SU-DHL-6 (cell line): ENCODE measurements at regions not wholly inside any gene's neighbourhood (a gene's known extent, or its start where the extent isn't known, plus 50 kb on each side); places are given as distances from the start of the nearest gene placed in this dataset.

Experiments
- CTCF ChIP-seq: fragments of 200-600 bp; sonication (generic); IDR thresholded peaks from one replicate; pipeline ENCODE4 v1.5.1; 2017; ENCODE audit warnings: antibody characterized with exemption, mild to moderate bottlenecking, low read length, moderate library complexity; ENCODE audit not compliant: insufficient read depth, poor library complexity, severe bottlenecking
- EZH2phosphoT487 ChIP-seq: fragments of 200-600 bp; sonication (generic), shearing (Covaris generic); conservative IDR thresholded peaks from 2 replicates; pipeline ENCODE4 v1.6.1; 2018; ENCODE audit warnings: mild to moderate bottlenecking, antibody characterized with exemption, low read length, moderate library complexity, mixed read lengths

- TF ChIP-seq CTCF: no peak
- TF ChIP-seq EZH2phosphoT487: no peak
Measured at GRCh38 chr13:81153478-81153877, 812.6 kb upstream of the SPRY2 start.
